BLaER1 (cell line): ENCODE measurements at regions not wholly inside any gene's neighbourhood (a gene's known extent, or its start where the extent isn't known, plus 50 kb on each side); places are given as distances from the start of the nearest gene placed in this dataset.

Experiments used
- H3K27ac ChIP-seq: shearing (Covaris generic); formaldehyde crosslinking; 2 replicates; pipeline ENCODE4 v1.8.1; 2022
- H3K27me3 ChIP-seq: shearing (Covaris generic); formaldehyde crosslinking; 2 replicates; pipeline ENCODE4 v1.8.1; 2022
- H3K36me3 ChIP-seq: shearing (Covaris generic); formaldehyde crosslinking; 2 replicates; pipeline ENCODE4 v1.8.1; 2022
- H3K4me1 ChIP-seq: shearing (Covaris generic); formaldehyde crosslinking; 2 replicates; pipeline ENCODE4 v1.8.1; 2022
- H3K4me2 ChIP-seq: shearing (Covaris generic); formaldehyde crosslinking; 2 replicates; pipeline ENCODE4 v1.8.1; 2022
- H3K4me3 ChIP-seq: shearing (Covaris generic); formaldehyde crosslinking; 2 replicates; pipeline ENCODE4 v1.8.1; 2022
- H3K9ac ChIP-seq: shearing (Covaris generic); formaldehyde crosslinking; 2 replicates; pipeline ENCODE4 v1.8.1; 2022
- H3K9me3 ChIP-seq: shearing (Covaris generic); formaldehyde crosslinking; 2 replicates; pipeline ENCODE4 v1.8.1; 2022
- H4K20me1 ChIP-seq: shearing (Covaris generic); formaldehyde crosslinking; 2 replicates; pipeline ENCODE4 v1.8.1; 2022
- Cebpa-rat ChIP-seq: shearing (Covaris generic); IDR thresholded peaks from 2 replicates; pipeline ENCODE4 v1.8.1; 2022

- no peak overlapping the region for H3K9ac ChIP-seq
- no peak overlapping the region for H3K27ac ChIP-seq
- TF ChIP-seq Cebpa-rat: no peak
- H3K36me3 ChIP-seq: no peaks in the 10 kb centered on the region
- H3K4me2 ChIP-seq: no peak overlapping the region
- no peaks in the 10 kb centered on the region for H4K20me1 ChIP-seq
- H3K9me3 ChIP-seq: peaks cover 4% of the 10 kb centered on the region; the same call in 1 of the 2 replicates
- peaks cover 48% of the 10 kb centered on the region for H3K27me3 ChIP-seq
- H3K4me1 ChIP-seq: no peaks in the 10 kb centered on the region
- H3K4me3 ChIP-seq: no peak overlapping the region
These were observed 69.3 kb upstream of the MAOA start for GRCh38 chrX:43586830-43587229.

- H3K27me3 ChIP-seq: peaks cover 66% of the 10 kb centered on the region
- no peak for TF ChIP-seq Cebpa-rat
- no peaks in the 10 kb centered on the region for H3K4me1 ChIP-seq
- no peak overlapping the region for H3K27ac ChIP-seq
- H3K9me3 ChIP-seq: peaks cover 4% of the 10 kb centered on the region; the same call in 1 of the 2 replicates
- H3K9ac ChIP-seq: no peak overlapping the region
- no peak overlapping the region for H3K4me2 ChIP-seq
- H3K36me3 ChIP-seq: no peaks in the 10 kb centered on the region
- no peak overlapping the region for H3K4me3 ChIP-seq
- no peaks in the 10 kb centered on the region for H4K20me1 ChIP-seq
These were observed 66.4 kb upstream of the MAOA start for GRCh38 chrX:43589735-43590134.

- no peaks in the 10 kb centered on the region for H3K36me3 ChIP-seq
- no peak for TF ChIP-seq Cebpa-rat
- peaks cover 65% of the 10 kb centered on the region for H3K27me3 ChIP-seq
- H3K9me3 ChIP-seq: peaks cover 4% of the 10 kb centered on the region; the same call in 1 of the 2 replicates
- H3K4me2 ChIP-seq: no peak overlapping the region
- H3K4me3 ChIP-seq: no peak overlapping the region
- no peaks in the 10 kb centered on the region for H3K4me1 ChIP-seq
- no peak overlapping the region for H3K27ac ChIP-seq
- no peak overlapping the region for H3K9ac ChIP-seq
- H4K20me1 ChIP-seq: no peaks in the 10 kb centered on the region
These were observed 65.9 kb upstream of the MAOA start for GRCh38 chrX:43590150-43590549.

- TF ChIP-seq Cebpa-rat: no peak
- Histone ChIP-seq H3K36me3 (no peaks in the 10 kb centered on the region), H3K9ac (no peak overlapping the region), H3K27ac (no peak overlapping the region), H4K20me1 (no peaks in the 10 kb centered on the region), H3K4me1 (no peaks in the 10 kb centered on the region), H3K4me2 (no peak overlapping the region), H3K9me3 (peaks cover 4% of the 10 kb centered on the region; the same call in 1 of the 2 replicates), H3K4me3 (no peak overlapping the region), H3K27me3 (peaks cover 61% of the 10 kb centered on the region)
These were observed 63.5 kb upstream of the MAOA start for GRCh38 chrX:43592597-43592996.

GRCh38 chrX:43595931-43596330, 60.2 kb upstream of the MAOA start:
- Histone ChIP-seq H4K20me1 (no peaks in the 10 kb centered on the region), H3K27me3 (peaks cover 74% of the 10 kb centered on the region), H3K27ac (no peak overlapping the region), H3K4me2 (no peak overlapping the region), H3K9ac (no peak overlapping the region), H3K4me1 (no peaks in the 10 kb centered on the region), H3K9me3 (no peaks in the 10 kb centered on the region), H3K4me3 (no peak overlapping the region), H3K36me3 (no peaks in the 10 kb centered on the region)
- no peak for TF ChIP-seq Cebpa-rat

- H3K36me3 ChIP-seq: no peaks in the 10 kb centered on the region
- no peak overlapping the region for H3K4me3 ChIP-seq
- H3K4me1 ChIP-seq: no peaks in the 10 kb centered on the region
- H3K9me3 ChIP-seq: no peaks in the 10 kb centered on the region
- no peak for TF ChIP-seq Cebpa-rat
- H3K27me3 ChIP-seq: peaks cover 60% of the 10 kb centered on the region
- no peak overlapping the region for H3K27ac ChIP-seq
- H3K4me2 ChIP-seq: no peak overlapping the region
- no peaks in the 10 kb centered on the region for H4K20me1 ChIP-seq
- no peak overlapping the region for H3K9ac ChIP-seq
These were observed 51.3 kb upstream of the MAOA start for GRCh38 chrX:43604753-43605152.

GRCh38 chrX:43605351-43605750, 50.7 kb upstream of the MAOA start:
- Histone ChIP-seq H3K4me1 (no peaks in the 10 kb centered on the region), H3K27ac (no peak overlapping the region), H3K4me3 (no peak overlapping the region), H4K20me1 (no peaks in the 10 kb centered on the region), H3K4me2 (no peak overlapping the region), H3K27me3 (peaks cover 54% of the 10 kb centered on the region), H3K9ac (no peak overlapping the region), H3K9me3 (no peaks in the 10 kb centered on the region), H3K36me3 (no peaks in the 10 kb centered on the region)
- no peak for TF ChIP-seq Cebpa-rat
